Inferior parietal cortex (tissue), 1 donor: ENCODE measurements at regions not wholly inside any gene's neighbourhood (a gene's known extent, or its start where the extent isn't known, plus 50 kb on each side); places are given as distances from the start of the nearest gene placed in this dataset.
"Not testable (repeated sequence)": the region's sequence is repeated elsewhere in the genome, so short reads cannot be mapped to it uniquely, and the experiment has no call there.

ENCODE experiments used
- DNase-seq: peaks from one replicate; pipeline ENCODE4 v3.0.0-alpha.2; 2016; ENCODE audit errors: extremely low spot score

DNA sequence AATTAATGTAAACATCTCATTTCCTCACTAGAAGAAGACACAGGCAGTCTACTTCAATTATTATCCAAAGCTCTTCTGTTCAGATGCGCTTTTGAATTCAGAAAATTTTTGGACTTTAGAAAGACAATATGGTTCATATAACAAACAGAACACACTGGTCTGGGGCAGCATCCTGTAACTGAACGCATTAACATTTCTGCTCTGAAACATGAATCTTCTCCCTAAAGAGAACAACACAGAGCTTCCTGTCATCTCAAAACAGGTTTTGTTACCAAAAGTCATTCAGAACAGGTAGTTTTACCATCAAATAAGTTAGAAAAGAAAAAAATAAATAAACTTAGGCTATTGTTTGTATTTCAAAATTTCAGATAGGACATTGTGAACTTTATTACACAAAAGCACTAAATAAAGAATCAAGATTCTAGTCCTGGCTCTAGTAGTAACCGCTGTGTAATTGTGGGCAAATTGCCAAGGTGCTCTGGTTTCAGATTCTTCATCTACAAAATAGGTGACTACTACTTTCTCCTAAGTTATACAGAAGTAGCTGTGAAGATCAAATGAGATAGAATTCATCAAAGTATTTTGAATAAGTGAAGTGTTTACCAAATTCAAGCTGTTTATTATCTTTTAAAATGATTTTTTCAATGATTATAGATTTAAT, 252.3 kb upstream of the RASGEF1B start:
- no peak for DNase-seq

DNA sequence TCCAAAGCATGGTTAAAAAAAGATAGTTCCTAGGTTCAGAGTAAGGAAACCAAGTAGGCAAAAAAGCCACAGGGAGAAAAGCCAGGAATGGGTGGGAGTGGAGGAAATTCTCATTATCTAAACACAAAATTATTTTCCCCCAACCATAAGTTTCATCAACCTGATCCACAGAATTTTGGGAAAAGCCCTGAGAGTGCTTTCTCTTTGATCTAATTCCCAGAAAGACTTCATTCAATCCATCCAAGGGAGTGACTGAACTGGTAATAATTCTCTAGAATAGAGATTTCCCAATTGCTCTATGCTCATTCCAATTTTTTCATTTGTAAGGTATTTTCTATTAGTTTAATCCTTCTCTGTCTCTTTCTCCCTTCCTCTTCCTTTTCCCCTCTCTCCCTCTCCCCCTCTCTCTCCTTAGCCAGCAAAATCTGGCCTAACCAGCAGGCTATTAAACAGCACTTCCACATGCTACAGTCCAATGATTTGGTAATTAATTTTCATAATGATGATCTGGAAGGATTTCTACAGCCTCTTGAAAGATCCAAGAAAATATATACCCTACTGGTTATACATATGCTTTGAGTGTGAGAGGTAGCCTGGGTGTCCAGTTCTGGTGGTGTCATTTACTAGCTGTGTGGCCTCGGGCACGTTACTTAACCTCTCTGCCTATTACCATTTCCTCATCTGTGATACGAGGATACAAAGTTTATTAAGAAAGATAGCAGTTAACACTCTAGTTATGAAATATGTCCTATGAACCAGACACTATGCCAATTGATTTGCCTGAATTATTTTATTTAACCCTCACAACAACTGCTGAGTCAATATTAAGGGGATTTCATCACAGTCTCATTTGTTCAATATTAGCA, 251.5 kb upstream of the RASGEF1B start:
- no peak for DNase-seq

DNA sequence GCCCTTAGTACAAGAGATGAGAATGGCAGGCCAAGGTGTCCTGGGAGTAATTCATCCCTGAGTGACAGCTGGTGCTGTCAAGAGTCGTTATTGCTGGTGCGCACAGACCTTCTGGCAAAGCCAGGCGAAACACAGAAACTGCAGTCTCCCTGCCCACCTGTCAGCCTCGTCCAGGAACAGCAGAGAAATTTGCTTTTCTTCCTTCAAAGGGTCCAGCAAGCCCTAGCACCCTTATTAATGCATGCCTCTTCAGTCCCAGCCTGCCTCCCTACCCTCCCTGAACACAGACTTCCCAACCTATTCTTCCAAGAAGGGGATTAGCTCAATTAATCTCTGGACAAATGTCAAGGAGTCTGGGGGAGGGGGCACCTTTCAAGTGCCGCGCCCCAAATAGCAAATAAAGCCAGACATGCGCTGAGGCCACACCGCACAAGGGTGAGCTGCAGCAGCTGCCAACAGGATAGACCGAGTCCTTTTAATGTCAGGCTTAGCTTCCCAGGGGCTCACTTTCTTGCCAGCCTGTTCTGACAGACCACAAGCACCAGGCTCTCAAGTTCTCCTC, 250.7 kb upstream of the RASGEF1B start:
- no peak for DNase-seq

DNA sequence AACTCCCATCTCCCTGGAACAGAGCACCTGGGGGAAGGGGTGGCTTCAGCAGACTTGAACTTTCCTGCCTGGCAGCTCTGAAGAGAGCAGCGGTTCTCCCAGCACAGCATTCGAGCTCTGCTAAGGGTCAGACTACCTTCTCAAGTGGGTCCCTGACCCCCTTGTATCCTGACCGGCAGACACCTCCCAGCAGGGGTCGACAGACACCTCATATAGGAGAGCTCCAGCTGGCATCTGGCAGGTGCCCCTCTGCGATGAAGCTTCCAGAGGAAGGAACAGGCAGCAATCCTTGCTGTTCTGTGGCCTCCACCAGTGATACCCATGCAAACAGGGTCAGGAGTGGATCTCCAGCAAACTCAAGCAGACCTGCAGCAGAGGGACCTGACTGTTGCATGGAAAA, 244.1 kb upstream of the RASGEF1B start:
- no peak for DNase-seq

DNA sequence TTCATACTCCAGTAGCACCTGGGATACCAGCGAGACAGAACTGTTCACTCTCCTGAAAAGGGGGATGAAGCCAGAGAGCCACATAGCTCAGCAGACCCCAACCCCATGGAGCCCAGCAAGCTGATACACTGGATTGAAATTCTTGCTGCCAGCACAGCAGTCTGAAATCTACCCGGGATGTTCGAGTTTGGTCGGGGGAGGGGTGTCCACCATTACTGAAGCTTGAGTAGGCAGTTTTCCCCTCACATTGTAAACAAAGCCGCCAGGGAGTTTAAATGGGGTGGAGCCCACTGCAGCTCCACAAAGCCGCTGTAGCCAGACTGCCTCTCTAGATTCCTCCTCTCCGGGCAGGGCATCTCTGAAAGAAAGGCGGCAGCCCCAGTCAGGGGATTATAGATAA, 243.7 kb upstream of the RASGEF1B start:
- not testable (repeated sequence) for DNase-seq

DNA sequence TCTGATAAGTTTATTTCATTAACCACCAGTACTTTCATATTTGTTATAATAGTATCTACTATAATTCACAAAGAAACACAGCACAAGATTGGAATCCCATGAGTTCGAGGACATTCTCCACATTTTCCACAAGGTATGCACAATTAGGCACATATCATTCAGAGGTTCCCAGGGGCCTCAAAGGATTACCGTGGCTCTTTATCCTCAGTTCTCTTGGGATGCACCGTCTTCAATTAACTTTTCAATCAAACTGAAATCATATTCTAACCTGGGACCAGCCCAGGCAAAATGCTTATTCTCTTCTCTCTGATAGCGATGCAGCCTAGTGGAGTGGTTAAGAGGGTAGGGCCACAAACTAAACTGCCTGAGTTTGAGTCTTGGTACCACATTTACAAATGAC, 242.6 kb upstream of the RASGEF1B start:
- DNase-seq, result no peak

DNA sequence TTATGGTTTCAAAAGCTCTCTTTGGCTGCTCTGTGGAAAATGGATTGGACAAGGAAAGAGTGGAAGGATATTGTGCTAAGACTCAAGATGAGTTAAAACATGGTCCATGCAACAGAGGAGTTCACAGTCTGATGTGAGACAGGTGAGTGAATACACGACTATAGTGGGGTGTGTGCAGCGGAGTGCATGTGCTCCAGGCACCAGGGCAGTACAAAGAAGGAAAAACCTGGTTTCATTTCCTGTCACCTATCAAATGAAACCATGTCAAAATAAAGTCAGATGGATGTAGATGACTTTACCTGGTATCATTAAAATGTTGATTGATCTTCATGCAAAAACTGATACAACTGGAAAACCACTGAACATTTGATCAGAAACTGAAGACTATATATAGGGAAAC, 241.0 kb upstream of the RASGEF1B start:
- no peak for DNase-seq

DNA sequence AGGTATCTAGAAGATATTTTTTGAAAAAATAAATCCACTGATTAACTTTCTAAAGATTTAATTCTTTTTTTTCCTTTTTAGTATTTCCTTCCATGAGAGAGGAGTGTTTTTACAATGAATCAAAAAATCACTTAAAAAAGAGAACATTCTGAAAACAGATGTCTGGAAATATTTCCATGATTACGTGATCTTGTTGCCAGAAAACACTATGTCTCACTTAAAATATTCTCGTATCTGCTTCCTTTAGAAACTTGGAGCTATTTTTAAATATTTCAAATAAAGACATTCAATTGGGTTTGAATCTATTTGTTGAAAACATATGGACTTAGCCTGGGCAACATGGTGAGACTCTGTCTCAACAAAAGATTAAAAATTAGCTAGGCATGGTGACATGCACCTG, 232.8 kb upstream of the RASGEF1B start:
- DNase-seq, result no peak

DNA sequence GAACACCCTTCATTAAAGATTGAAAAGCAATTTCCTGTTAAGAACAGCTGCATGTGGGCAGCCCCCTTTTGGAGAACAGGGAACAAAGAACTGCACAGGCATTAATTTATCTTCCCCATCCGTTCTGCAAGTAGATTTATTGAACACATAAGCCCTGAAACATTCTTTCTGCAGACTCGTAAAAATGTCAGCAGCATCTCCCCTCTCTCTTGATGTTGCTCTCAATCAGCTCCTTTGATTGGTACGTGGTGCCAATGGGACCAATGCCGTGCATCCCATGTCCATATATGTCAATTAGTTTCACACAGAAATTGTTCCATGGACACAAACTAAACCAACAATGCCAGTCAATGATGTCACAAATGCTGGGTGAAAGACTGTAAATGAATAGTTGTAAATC, 228.5 kb upstream of the RASGEF1B start:
- DNase-seq, result no peak

DNA sequence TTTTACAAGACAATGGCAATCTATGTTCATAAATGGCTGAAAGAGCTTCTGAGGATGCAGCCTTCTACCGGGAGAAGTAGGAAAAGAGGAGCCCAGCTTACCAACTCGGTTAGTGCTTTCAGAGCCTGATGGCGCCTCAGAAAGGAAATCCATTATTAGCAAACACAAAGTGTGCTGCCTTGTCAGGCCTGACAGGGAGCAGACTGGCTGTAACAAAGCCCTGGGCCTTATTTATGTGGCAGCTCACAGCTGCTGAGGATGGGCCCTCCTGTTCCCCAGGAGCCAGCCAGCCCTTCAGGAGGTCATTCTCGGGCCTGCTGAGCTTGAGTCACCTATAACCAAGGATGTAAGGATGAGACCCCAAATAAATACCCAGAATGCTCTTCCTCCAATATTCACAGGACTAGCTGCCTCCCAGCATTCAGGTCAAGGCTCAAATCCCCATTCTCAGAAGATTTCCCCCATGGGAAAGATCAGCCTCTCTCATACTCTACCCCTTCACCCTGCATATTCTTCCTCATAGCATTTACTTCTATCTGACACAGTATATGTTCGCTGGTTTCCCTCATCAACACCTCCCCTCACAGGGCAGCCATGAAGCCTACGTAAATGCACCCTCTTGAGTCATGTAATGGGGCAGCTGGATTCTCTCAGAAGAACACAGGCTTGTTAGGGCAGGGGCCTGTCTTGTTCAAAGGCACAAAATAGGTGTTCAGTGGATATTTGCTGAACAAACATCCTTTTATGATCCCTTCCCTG, 227.0 kb upstream of the RASGEF1B start:
- DNase-seq, result no peak

DNA sequence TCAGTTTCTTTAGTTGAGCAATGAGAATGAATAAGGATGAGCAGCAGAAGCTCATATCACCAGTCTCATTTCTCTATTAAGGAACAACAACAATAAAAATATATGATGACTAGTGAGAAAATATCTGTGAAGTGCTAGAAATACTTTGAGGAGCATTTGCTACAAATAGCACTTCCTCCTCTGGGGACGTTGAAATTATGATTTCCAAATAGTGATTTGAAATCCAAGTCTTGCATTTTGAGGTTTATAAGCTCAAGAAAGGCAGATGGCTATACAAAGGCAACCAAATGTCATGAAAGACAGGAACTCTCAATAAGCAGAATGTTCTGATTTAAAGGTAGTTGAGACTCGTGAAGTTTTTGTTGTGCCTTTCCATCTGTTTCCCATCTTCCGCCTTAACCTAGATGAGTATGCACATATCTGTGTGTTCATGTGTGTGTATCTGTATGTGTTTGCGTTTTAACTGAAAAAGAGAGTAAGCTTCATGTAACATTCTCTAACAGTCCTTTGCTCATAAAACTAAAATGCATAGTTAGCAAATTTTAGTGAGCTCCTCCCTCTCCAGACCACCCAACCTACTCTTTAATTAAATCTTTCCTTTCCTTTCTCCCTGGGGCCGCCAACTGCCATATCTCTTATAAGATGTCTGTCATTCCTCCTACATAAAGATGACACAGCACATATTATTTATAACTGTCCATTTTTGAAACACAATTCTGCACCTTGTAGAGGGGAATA, 222.6 kb upstream of the RASGEF1B start:
- no peak for DNase-seq

DNA sequence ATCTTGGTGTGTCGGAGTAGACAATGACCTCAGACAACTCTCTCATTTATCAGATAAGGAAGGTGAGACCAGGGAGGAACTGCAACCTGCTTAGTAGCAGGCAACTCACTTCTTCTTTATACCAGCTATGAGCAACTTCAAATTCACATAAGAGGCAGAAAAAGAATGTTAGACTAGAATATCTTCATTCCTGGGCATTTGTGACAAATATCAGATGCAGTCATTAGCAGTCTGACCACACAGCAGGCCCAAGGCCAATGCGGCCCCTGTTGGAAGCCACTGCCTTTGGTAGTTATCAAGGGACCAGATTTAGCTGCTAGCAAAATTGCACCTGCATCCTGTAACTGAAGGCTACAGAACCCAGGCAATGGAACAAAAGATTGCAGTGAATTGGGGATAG, 219.2 kb upstream of the RASGEF1B start:
- DNase-seq, result no peak

DNA sequence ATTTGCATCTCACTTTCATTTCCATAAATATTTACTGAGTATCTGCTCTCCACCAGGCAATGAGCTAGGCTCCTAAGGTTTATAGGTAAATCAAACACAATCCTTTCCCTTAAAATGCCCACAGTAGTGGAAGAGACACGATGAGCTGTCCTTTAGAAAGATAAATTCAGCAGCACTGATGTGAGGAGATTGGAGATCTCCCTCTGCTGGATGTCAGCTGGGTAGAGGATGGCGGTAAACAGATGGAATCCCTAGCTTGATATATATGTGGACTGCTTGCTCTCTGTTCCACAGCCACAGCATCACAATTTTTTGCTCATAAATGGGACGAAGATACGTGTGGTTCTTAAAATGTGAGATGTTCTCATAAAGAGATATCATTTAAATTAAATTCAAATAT, 216.4 kb upstream of the RASGEF1B start:
- peak; percentile 20 for DNase-seq

DNA sequence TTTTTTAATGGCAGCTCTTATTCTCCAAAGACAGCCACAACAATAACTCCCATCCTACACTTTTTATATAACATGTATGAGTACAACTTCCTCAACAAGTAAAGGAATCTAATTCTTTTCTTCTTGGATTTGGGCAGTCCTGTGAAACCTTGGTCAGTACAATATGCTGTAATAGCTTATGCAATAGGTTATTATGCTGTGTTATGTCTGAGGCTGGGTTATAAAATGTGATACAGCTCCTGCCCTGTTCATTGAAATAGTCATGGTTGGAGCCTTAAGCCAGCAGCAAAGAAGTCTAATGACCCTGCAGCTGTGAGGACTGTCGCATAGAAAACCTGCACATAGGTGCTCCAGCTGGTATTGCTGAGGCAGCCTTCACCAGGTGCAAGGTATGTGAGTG, 215.8 kb upstream of the RASGEF1B start:
- DNase-seq, result no peak

DNA sequence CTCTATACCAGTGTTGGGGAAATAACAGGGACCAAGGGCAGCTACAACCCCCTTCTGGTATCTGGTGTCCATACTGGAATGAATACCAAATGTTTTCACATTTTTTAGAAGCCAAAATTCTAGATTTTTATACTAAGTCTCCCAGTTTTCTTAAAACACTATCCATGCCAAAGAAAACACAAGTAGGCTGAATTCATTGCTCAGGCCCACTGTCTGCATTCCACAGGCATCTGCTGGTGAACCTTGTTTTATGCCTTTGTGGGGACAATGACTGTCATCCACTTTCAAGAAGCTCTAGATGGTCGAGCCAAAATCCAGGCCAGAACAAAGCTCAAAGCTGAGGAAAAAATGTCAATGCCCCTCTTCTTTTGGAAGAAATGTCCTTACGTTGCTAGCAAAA, 213.4 kb upstream of the RASGEF1B start:
- DNase-seq, result no peak

DNA sequence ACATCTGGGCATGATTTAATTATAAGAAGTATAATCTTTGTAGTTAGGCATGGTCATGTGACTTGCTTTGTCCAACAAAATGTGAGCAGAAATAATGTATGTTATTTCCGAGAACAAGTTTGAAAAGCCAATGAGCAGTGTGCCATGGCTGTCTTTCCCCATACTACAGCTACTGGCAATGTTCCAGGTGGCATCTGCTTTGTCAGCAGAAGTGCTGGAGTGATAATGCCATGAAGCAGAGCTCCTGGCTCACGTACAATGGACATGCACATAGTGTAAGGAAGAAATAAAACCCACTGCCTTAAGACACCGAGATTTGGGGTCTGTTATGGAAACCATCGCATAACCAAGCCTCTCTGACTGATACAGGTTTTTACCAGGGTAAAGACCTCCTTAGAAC, 212.6 kb upstream of the RASGEF1B start:
- no peak for DNase-seq

DNA sequence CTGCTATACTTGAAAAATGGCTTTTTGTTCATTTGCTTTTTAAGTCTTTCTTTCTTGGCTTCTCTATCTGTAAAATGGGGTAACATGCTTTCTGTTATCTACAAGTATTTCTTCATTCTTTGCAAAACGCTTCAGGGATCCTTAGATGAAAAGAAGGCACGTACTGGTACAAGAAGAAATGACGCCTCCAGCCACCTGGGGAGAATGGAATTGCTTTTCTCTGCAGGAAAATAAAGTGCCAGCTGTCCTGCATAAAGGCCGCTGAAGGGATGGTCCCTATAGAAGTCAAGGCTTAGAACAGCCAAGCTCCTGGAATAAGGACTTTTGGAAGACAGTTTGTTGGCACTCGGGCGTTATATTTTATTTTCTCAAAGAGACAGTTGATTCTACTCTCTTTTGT, 210.8 kb upstream of the RASGEF1B start:
- no peak for DNase-seq

DNA sequence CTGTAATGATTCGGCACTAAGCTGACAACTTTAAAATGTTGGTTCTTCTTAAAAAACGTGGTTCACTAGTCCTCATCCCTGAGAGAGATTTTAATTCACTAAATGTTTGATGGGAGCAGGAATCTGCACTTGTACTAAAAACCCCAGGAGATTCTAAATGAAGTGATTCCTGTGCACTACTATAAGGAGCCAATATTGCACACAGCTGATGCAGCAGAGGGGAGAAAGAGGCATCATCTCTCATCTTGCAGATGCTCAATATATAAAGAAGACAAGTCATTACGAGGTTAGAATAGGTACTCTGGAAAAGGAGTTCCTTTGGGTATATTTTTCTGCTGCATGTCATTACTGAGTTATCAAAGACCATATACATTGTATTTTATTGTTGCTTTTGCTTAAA, 207.6 kb upstream of the RASGEF1B start:
- no peak for DNase-seq

DNA sequence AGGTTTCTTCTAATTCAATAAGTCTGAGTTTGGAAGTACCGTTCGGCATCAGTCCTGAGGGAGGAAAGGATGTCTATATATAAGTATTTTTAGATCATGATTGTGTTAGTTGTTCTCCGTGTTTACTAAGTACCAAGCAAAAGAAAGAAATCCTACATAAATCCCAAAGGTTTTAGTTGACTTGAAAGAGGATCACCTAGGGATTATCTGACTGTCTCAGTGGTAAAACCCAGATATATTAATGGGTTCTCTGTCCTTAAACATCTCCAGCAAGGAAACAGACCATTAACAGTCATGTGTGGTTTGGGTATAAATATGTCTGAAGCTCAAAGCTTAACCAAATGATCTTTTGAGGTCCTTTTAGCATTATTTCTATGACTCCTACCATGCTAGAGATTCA, 207.1 kb upstream of the RASGEF1B start:
- no peak for DNase-seq

DNA sequence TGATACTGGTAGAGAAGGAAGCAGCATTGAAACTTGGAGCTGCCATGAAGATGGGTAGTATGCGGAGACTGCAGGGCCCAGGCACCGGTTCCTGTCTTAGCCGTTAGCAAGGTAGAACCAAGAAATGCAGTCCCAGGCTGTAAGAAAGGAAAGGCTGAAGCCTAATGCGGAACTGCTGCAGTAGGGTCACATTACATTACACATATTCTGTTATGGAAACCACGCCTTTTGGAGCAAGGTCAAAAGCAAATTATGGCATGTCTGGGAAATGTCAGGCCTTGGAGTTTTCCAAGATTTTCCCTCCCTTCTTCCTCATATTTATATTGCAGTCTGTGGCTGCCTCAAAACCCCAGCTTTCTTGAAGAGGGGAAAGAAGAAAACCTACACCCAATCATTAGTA, 204.8 kb upstream of the RASGEF1B start:
- DNase-seq, result no peak

DNA sequence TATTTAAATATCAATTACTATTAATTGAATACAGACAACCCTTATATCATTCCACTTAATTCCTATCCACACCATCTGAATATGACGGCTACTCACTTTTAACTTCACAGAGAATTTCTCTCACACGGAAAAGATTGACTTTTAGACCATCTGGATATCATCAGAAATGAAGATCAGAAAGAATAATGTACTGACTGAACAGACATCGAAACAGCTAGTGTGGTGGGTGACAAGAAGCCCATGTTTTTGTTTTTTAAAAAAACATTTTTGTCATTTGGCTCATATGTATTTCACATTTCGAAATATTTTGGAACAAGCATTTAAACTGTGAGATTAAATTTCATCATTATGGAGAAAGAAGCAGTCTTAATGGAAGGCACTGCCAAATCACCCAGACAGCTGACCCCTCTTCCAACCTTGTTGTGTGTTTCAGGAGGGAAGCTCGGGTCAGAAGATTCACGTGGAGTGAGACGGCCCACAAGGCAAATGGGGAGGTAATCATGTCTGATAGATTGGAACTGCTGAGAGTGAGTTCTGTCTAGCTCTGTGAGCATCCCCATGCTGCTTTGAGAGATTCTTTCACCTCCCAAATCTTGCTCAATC, 204.2 kb upstream of the RASGEF1B start:
- no peak for DNase-seq
